ENCODE measurements at regions not wholly inside any gene's neighbourhood (a gene's known extent, or its start where the extent isn't known, plus 50 kb on each side); places are given as distances from the start of the nearest gene placed in this dataset.

DNA sequence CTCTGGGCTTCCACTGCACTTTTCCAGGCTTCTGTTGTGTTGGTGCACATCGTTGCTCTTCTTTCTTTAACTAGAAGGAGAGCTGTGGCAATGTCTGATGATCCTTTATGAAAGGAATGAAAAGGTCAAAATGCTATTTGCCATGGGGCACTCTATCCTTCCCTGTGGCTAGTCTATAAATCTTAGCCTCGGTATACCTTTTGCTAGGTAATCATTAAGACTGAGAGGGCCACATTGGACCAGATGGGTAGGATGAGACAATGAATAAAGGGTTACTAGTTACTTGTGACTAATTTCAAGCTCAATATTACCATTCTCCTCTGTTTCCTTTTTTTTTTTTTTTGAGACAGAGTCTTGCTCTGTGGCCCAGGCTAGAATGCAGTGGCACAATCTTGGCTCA is 89.4 kb upstream of the C1orf87 start:
- Histone ChIP-seq H3K4me3 (ENCODE audit: low read depth, low read length) (no peak overlapping the region), H3K4me1 (no peaks in the 10 kb centered on the region)
- no peak for DNase-seq

GRCh38 chr1:60160141-60160540 is 86.6 kb upstream of the C1orf87 start:
- no peak overlapping the region for H3K4me3 ChIP-seq (ENCODE audit: low read depth, low read length)
- H3K36me3 ChIP-seq, result no peaks in the 10 kb centered on the region
- H3K27me3 ChIP-seq, result no peaks in the 10 kb centered on the region
- DNase-seq, result no peak
- TF ChIP-seq, protein P1, sequence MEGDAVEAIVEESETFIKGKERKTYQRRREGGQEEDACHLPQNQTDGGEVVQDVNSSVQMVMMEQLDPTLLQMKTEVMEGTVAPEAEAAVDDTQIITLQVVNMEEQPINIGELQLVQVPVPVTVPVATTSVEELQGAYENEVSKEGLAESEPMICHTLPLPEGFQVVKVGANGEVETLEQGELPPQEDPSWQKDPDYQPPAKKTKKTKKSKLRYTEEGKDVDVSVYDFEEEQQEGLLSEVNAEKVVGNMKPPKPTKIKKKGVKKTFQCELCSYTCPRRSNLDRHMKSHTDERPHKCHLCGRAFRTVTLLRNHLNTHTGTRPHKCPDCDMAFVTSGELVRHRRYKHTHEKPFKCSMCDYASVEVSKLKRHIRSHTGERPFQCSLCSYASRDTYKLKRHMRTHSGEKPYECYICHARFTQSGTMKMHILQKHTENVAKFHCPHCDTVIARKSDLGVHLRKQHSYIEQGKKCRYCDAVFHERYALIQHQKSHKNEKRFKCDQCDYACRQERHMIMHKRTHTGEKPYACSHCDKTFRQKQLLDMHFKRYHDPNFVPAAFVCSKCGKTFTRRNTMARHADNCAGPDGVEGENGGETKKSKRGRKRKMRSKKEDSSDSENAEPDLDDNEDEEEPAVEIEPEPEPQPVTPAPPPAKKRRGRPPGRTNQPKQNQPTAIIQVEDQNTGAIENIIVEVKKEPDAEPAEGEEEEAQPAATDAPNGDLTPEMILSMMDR (IDR thresholded peaks at IDR 0.05; ENCODE audit: low read depth, low read length), result no peak
- no peaks in the 10 kb centered on the region; the same call in 1 of the 2 replicates for H3K4me1 ChIP-seq
- H3K9me3 ChIP-seq, result no peaks in the 10 kb centered on the region

More for the DNA sequence above, 89.4 kb upstream of the C1orf87 start:
- H3K27me3 ChIP-seq, result no peaks in the 10 kb centered on the region
- H3K9me3 ChIP-seq, result no peaks in the 10 kb centered on the region
- no peaks in the 10 kb centered on the region for H3K36me3 ChIP-seq
- TF ChIP-seq, protein P1 (IDR thresholded peaks at IDR 0.05; ENCODE audit: low read depth, low read length), result no peak

DNA sequence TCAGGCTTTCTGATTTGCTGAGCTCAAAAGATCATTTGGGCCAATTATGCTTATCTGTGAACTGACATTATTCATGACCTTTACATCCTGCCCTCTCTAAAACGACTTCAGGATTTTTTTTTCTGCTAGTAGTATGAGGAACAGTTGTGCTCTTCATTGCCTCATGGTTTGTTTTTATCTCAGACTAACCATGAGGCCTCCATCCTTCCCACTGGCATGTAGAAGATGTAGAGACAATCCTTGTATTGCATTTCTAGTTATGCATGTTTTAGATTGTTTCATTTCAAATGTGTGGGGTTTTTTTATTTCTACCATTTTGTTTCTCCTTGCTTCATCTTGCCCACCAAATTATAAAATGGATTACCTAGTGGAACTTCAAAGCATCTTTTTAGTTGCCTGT is 82.8 kb upstream of the C1orf87 start:
- H3K4me1 ChIP-seq, result no peaks in the 10 kb centered on the region; the same call in 1 of the 2 replicates
- H3K27me3 ChIP-seq, result no peaks in the 10 kb centered on the region
- H3K36me3 ChIP-seq, result no peaks in the 10 kb centered on the region
- DNase-seq, result no peak
- TF ChIP-seq, protein P1 (IDR thresholded peaks at IDR 0.05; ENCODE audit: low read depth, low read length), result no peak
- no peak overlapping the region for H3K4me3 ChIP-seq (ENCODE audit: low read depth, low read length)
- no peaks in the 10 kb centered on the region for H3K9me3 ChIP-seq

- DNase-seq, result no peak
- Histone ChIP-seq H3K4me1 (no peaks in the 10 kb centered on the region; the same call in 1 of the 2 replicates), H3K4me3 (ENCODE audit: low read depth, low read length) (no peak overlapping the region), H3K27me3 (no peaks in the 10 kb centered on the region), H3K9me3 (no peaks in the 10 kb centered on the region), H3K36me3 (no peaks in the 10 kb centered on the region)
- TF ChIP-seq, protein P1 (IDR thresholded peaks at IDR 0.05; ENCODE audit: low read depth, low read length), result no peak
These were observed 80.4 kb upstream of the C1orf87 start for GRCh38 chr1:60153961-60154360.

- no peaks in the 10 kb centered on the region; the same call in 1 of the 2 replicates for H3K4me1 ChIP-seq
- H3K27me3 ChIP-seq, result no peaks in the 10 kb centered on the region
- no peaks in the 10 kb centered on the region for H3K9me3 ChIP-seq
- no peak for DNase-seq
- H3K4me3 ChIP-seq (ENCODE audit: low read depth, low read length), result no peak overlapping the region
- TF ChIP-seq, protein P1 (IDR thresholded peaks at IDR 0.05; ENCODE audit: low read depth, low read length), result no peak
- H3K36me3 ChIP-seq, result no peaks in the 10 kb centered on the region
These were observed 79.3 kb upstream of the C1orf87 start for GRCh38 chr1:60152891-60153290.

GRCh38 chr1:60151311-60151710 is 77.7 kb upstream of the C1orf87 start:
- H3K4me1 ChIP-seq, result no peaks in the 10 kb centered on the region; the same call in 1 of the 2 replicates
- DNase-seq, result no peak
- TF ChIP-seq, protein P1 (IDR thresholded peaks at IDR 0.05; ENCODE audit: low read depth, low read length), result no peak
- no peaks in the 10 kb centered on the region for H3K9me3 ChIP-seq
- no peaks in the 10 kb centered on the region for H3K27me3 ChIP-seq
- H3K36me3 ChIP-seq, result no peaks in the 10 kb centered on the region
- no peak overlapping the region for H3K4me3 ChIP-seq (ENCODE audit: low read depth, low read length)
